HG02610 (cell line): ENCODE measurements at regions not wholly inside any gene's neighbourhood (a gene's known extent, or its start where the extent isn't known, plus 50 kb on each side); places are given as distances from the start of the nearest gene placed in this dataset.

Experiments
- ATAC-seq: cut with Tn5 transposase; IDR thresholded peaks from one replicate; pipeline ENCODE4 v1.9.1; 2021; ENCODE audit warnings: mild to moderate bottlenecking, moderate library complexity; ENCODE audit not compliant: unreplicated experiment

GRCh38 chr16:82499302-82499701 is 127.5 kb upstream of the CDH13 start:
- ATAC-seq, result no peak

DNA sequence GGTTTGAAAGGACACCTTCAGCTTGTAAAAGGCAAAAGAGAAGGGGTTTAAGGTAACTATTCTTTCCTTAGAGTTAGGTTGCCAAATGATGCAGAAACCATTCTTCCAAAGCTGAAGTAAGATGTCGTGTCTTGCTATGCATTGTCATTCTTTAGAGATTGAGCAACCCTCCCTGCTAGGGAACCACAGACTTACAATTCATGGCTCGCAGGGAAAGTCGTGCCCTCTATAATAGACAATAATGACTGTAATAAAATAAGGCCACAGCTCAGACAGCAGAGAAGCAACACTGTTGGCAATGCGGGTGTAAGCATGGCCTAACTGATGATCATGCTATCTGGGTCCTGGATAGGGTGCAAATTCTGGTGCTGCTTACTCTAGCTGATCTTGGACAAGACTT is 129.6 kb upstream of the CDH13 start:
- no peak for ATAC-seq

DNA sequence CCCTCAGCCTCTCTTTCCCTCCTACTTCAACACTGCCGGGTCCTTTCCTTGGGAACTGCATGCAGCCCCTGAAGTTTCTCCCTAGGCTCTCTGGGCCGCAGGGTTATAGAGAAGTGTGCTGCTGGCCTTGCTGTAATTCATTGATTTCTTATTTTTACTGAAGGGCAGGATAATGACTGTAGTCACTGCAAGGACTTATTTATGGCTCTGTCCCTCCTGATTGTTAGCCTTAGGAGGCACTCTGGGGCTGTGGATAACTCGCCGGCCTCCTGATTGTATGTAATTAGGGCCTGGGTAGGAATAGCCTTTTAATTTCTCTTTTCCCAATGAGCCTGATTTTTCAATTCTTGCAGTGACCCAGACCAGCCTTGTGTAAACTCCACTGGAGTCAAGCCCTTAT is 138.3 kb upstream of the CDH13 start:
- no peak for ATAC-seq

- ATAC-seq, result no peak
These were observed 145.3 kb upstream of the CDH13 start for GRCh38 chr16:82481455-82481854.

- ATAC-seq, result no peak
These were observed 150.0 kb upstream of the CDH13 start for GRCh38 chr16:82476786-82477185.

DNA sequence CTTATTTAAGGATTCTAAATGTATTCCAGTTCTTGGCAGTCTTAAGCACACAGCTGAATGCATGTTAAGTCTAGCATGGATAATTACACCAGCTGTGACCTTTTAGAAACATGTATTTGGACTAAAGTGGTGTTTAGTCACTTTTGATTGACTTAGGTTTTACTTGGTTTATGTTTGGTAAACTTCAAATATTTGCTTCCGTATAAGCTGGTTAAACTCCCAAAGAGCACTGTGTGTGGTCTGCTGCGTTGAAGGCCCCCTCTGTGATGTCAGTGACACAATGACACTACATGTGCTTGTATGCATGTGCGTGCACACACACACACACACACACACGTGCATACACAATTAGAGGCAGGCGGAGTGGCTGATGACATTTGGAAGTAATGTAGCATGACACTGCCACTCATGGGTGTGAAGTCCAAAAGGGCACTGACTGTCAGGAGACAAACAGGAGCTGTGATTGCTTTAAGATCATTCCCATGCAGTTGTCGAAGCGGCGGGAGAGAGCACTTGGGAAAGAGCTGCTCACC is 156.1 kb upstream of the CDH13 start:
- ATAC-seq, result no peak

DNA sequence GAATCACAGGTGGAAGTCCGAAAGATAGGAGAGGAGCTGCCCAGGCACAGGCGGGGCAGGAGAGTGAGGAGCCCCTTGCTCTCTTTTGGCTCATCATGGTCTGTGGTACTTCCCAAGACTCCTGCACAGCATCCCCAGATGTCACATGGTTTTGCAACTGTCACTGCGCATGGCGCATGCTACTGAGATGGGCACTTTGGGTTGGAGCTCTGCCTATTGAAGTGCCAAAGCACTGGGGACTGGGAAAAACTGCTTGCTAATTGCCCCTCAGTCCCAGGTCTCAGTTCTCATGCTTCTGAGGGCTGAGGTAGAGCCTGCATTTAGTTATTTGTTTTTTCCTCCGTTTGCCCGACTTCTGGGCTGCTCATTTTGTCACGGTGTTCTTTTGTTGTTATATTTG is 156.8 kb upstream of the CDH13 start:
- no peak for ATAC-seq

DNA sequence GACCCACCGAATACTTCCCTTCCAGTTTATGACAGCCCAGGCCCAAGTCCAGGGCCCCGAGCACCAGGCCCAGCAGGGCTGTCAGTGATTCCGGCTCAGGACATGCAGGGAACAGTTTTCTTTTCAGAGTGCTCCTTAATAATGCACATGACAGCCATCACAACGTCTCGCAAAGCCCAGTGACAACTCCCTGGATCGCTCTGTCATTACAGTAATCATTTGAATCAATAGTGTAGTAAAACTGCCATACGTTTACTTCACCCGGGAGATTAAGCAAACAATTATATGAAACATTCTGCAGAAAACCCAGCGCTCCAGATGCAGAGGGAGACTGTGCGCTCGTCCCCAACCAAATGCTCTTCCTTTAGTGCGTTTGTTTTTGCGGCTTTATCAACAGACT is 162.6 kb upstream of the CDH13 start:
- ATAC-seq, result no peak

DNA sequence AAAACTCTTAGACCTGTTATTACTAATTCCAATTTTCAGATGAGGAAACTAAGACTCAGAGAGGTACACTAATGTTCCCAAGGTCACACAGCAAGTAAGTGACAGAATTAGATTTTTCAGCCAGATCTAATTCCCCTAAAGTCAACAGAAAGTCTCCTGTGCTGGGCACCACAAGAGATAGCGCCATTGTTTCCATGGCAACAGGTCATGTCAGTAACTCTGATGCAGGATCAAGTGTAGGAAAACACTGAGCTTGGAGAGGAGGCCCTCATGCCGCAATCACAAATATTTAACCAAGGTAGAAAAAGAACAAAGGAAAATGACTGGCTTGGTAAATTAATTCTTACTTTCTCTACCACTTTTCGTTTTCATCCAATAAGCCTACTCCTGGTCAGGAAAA is 166.0 kb upstream of the CDH13 start:
- ATAC-seq, result no peak

- no peak for ATAC-seq
These were observed 167.1 kb upstream of the CDH13 start for GRCh38 chr16:82459580-82460256.

DNA sequence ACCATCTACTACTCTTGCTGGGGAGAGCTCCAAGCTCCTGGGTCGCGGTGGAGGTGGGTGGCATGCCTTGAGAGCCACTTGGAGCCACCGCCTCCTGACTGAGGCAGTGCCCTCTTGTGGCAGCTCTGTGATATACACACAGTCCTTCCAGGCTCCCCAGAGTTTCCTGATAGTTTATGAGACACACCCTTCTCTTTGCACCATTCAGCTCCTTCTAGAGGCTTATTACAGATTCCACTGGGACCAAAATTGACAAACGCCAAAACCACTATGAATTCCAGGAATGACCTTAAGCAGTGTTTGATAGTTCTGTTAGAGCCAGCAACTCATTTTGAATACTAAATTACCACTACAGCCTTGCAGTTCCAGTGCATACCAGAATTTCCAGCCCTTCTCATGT is 170.1 kb upstream of the CDH13 start:
- peak; percentile 68 for ATAC-seq

- no peak for ATAC-seq
These were observed 172.2 kb upstream of the CDH13 start for GRCh38 chr16:82454566-82454965.

- no peak for ATAC-seq
These were observed 172.6 kb upstream of the CDH13 start for GRCh38 chr16:82454152-82454551.

DNA sequence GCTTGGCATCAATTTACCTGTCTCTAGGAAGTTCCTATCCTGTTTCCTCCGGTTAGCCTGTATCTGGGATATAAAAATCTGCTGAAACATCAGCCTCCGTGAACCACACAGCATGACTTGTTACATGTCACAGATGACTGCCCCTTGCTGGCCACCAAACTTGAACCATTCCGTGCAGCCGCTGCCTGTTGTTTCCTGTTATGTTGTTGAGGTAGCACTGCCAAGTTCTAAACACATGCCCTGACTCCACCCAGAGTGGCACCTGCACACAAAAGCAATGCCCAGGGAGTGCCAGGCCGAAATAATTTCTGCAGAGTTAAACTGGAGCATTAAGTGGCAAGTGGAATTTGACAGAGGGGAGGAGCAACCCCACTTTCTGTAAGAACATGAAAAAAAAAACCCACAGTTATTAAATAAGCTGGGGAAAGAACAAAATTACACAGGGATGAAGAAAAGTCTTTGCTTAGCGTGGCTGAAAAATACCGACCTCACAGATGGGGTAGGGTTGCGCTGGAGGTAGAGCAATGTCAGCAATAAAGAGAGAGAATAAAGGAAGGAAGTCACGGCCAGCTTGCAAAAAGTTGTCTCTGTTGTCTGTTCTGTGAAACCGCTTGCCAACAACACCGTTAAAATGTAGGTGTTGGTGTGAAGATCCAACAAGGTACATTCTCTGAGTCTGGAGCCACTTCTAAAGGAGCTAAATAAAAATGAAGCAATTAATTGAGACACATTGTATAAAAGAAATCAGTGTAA is 174.6 kb upstream of the CDH13 start:
- no peak for ATAC-seq

DNA sequence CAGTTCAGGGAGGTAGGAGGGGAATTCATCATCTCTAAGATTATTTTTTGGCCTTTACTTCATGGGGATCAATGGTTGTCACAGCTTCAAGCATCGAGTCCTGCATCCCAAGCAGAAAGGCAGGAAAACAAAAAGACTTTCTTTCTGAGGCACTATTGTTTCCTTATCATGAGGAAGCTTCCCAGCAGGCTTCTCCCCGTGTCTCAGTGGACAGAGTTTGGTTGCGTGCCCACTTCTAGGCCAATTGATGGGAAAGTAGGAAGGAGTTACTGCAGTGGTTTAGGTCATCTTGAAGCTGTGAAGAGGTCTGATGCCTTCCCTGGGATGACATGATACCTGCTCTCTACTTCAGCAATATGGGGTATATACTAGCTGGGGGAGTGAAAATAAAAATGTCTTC is 175.3 kb upstream of the CDH13 start:
- no peak for ATAC-seq

- no peak for ATAC-seq
These were observed 186.4 kb upstream of the CDH13 start for GRCh38 chr16:82440336-82440735.

DNA sequence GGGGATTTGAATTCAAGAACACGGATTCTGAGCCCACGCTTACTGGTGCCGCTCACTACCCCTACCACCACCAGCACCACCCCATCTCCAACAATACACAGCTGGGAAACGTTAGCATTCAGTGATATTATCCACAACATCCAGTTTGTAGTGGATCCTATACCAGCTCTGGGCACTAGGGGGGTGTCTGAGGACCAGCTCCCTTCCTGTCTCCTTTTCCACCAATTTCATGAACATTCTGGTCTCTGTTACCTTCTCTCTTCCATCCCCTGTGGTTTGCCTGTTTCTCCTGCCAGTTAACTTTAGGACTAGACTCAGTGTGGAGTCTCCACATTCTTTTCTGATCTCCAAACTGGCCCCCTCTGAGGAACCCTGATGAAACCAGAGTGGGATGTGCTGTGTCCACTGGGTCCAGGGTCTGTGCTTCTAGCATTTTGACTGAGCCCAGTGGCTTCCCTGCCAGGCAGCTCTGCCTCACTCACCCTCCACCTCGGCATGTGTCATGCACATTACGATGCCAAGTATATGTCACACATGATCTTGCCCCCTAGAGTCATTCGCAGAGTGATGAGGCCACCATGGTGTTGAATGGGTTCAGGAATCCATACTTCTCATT is 187.0 kb upstream of the CDH13 start:
- no peak for ATAC-seq

DNA sequence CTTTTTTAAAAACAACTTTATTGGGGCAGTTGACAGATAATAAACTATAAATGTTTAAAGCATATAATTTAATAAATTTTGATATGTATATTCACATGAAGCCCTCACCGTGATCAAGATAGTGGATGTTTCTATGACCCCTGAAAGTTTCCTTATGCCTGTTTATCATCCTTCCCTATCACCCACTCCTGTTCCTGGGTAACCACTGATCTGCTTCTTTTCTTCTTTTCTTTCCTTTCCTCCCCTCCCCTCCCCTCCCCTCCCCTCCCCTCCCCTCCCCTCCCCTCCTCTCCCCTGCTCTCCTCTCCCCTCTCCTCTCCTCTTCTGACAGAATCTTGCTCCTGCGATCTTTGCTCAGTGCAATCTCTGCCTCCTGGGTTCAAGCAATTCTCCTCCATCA is 193.7 kb upstream of the CDH13 start:
- no peak for ATAC-seq

DNA sequence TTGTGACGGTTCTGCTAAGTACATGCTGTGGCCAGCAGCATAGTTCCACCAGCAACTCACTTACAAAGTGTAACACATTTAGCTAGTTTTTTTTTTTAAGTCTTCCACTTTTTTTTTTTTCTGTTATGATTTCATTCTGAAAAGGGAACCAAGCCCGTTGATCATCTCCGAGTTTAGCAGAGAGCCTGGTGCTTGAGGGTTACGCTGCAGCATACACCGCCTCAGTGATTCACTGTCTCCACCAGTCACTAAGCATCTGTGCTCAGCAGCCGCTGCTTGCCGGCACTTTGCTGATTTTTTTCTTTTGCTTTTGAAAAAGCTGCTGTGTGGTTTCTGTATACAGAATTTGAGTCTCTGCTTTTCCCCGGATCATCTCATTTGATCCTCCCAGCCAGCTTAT is 194.5 kb upstream of the CDH13 start:
- no peak for ATAC-seq

DNA sequence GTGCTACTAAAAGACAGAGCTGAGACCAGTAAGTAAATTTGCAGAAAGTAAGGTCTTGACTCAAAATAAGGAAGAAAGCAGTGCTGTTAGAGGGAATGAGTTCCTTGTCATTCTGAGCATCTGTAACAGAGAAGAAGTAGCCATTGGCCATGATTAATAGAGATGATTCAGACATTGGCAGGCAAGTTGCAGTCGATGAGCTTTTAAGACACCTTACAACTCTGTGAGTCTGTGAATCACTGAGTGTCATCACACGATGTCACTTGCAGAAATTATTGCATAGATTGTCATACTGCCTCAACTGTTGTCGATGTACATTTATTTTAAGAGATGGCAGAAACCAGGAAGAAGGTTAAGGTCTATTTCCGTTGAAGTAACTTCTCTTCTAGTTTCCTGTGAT is 201.1 kb upstream of the CDH13 start:
- no peak for ATAC-seq

DNA sequence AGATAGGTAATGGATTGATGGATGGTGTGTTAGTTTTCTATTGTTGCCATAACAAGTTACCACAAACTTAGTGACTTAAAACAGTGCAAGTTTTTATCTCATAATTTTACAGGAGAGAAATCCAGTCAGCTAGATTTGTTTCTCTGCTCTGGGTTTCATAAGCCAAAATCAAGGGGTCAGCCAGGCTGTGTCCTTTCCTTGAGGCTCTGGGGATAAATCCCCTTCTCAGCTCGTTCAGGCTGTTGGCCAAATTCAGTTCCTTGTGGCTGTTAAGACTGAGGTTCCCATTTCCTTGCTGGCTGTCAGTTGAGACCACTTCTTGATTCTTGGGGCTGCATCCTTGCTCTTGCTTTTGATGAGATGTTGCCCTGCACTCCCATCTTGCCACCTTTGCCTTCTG is 204.9 kb upstream of the CDH13 start:
- ATAC-seq, result no peak

DNA sequence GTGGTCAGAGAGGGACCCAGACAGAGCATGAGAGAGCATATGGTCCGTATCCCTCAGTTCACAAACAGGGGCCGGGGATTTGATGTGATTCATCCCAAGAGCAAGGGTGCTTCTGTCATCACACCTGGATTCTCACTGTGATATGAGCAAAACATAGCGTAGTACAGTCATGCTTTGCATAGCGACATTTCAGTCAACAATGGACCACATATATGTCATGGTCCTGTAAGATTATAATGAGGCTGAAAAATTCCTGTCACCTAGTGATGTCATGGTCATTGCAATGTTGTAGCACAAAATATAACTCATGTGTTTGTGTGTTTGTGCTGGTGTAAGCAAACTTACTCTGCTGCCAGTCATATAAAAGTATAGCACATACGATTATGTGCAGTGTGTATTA is 207.4 kb upstream of the CDH13 start:
- no peak for ATAC-seq
